Hematopoietic multipotent progenitor cell treated with erythropoietin and hydrocortisone succinate and interleukin-3 and kit ligand, for 17 days (in vitro differentiated cells): ENCODE measurements at regions not wholly inside any gene's neighbourhood (a gene's known extent, or its start where the extent isn't known, plus 50 kb on each side); places are given as distances from the start of the nearest gene placed in this dataset.
"Not testable (repeated sequence)": the region's sequence is repeated elsewhere in the genome, so short reads cannot be mapped to it uniquely, and the experiment has no call there.

ENCODE experiments used
- DNase-seq: peaks from one replicate; pipeline ENCODE4 v3.0.0-alpha.2; 2015; ENCODE audit warnings: low spot score

- peak; percentile 22 for DNase-seq
These were observed 104.5 kb upstream of the FMN2 start for GRCh38 chr1:239987103-239987745.

GRCh38 chr1:239989990-239990389, 101.7 kb upstream of the FMN2 start:
- DNase-seq: no peak

- not testable (repeated sequence) for DNase-seq
These were observed 99.1 kb upstream of the FMN2 start for GRCh38 chr1:239992566-239992965.

GRCh38 chr1:239993366-239993765, 98.3 kb upstream of the FMN2 start:
- DNase-seq: no peak

- DNase-seq: no peak
These were observed 96.4 kb upstream of the FMN2 start for GRCh38 chr1:239995281-239995680.

- no peak for DNase-seq
These were observed 94.5 kb upstream of the FMN2 start for GRCh38 chr1:239997160-239997514.

- DNase-seq: no peak
These were observed 94.0 kb upstream of the FMN2 start for GRCh38 chr1:239997515-239998311.

- DNase-seq: no peak
These were observed 93.4 kb upstream of the FMN2 start for GRCh38 chr1:239998312-239998649.

- no peak for DNase-seq
These were observed 92.5 kb upstream of the FMN2 start for GRCh38 chr1:239999170-239999569.

- DNase-seq: no peak
These were observed 91.0 kb upstream of the FMN2 start for GRCh38 chr1:240000634-240001033.

- no peak for DNase-seq
These were observed 90.4 kb upstream of the FMN2 start for GRCh38 chr1:240001177-240001740.

- DNase-seq: peak; percentile 16
These were observed 87.5 kb upstream of the FMN2 start for GRCh38 chr1:240004086-240004749.

GRCh38 chr1:240005997-240006650, 85.6 kb upstream of the FMN2 start:
- DNase-seq: no peak

GRCh38 chr1:240008298-240008697, 83.4 kb upstream of the FMN2 start:
- DNase-seq: no peak

- DNase-seq: no peak
These were observed 77.6 kb upstream of the FMN2 start for GRCh38 chr1:240014051-240014450.

- DNase-seq: no peak
These were observed 73.1 kb upstream of the FMN2 start for GRCh38 chr1:240018617-240019016.

GRCh38 chr1:240019524-240019923, 72.2 kb upstream of the FMN2 start:
- DNase-seq: no peak

- no peak for DNase-seq
These were observed 70.8 kb upstream of the FMN2 start for GRCh38 chr1:240020871-240021270.

- DNase-seq: no peak
These were observed 70.0 kb upstream of the FMN2 start for GRCh38 chr1:240021709-240022108.

GRCh38 chr1:240027059-240027462, 64.6 kb upstream of the FMN2 start:
- no peak for DNase-seq

- DNase-seq: no peak
These were observed 62.3 kb upstream of the FMN2 start for GRCh38 chr1:240029418-240029817.

- DNase-seq: no peak
These were observed 61.4 kb upstream of the FMN2 start for GRCh38 chr1:240030236-240030635.

GRCh38 chr1:240031009-240031408, 60.7 kb upstream of the FMN2 start:
- no peak for DNase-seq
